ENCODE measurements at regions not wholly inside any gene's neighbourhood (a gene's known extent, or its start where the extent isn't known, plus 50 kb on each side); places are given as distances from the start of the nearest gene placed in this dataset.

GRCh38 chr1:184854036-184854435, 99.4 kb upstream of the EDEM3 start:
- TF ChIP-seq CTCF (IDR thresholded peaks at IDR 0.05) (no peak), POLR2A (IDR thresholded peaks at IDR 0.05) (no peak), POLR2AphosphoS5 (IDR thresholded peaks at IDR 0.05) (no peak)

Data from gastroesophageal sphincter (tissue), 3 donors.